GM19372 (cell line): ENCODE measurements at regions not wholly inside any gene's neighbourhood (a gene's known extent, or its start where the extent isn't known, plus 50 kb on each side); places are given as distances from the start of the nearest gene placed in this dataset.

Experiments
- ATAC-seq: cut with Tn5 transposase; IDR thresholded peaks from one replicate; pipeline ENCODE4 v1.9.1; 2021; ENCODE audit warnings: mild to moderate bottlenecking, low read depth, moderate library complexity; ENCODE audit not compliant: unreplicated experiment

DNA sequence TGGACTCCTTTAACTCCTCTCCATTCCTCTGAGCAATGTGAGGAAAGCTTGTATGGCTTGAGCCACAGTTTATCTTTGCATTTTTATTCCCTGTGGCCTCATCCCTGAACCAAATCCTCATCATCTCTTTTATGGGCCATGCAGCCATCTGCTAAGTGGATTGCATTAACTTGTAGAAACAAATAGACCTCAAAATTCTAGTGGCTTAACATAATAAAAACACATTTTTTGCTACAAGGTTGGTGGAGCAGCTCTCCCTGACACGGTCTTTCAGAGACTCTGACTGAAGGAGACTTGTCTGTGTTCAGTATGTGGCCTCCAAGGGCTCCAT, 135.3 kb downstream of the RPL22L1 start:
- ATAC-seq: no peak

DNA sequence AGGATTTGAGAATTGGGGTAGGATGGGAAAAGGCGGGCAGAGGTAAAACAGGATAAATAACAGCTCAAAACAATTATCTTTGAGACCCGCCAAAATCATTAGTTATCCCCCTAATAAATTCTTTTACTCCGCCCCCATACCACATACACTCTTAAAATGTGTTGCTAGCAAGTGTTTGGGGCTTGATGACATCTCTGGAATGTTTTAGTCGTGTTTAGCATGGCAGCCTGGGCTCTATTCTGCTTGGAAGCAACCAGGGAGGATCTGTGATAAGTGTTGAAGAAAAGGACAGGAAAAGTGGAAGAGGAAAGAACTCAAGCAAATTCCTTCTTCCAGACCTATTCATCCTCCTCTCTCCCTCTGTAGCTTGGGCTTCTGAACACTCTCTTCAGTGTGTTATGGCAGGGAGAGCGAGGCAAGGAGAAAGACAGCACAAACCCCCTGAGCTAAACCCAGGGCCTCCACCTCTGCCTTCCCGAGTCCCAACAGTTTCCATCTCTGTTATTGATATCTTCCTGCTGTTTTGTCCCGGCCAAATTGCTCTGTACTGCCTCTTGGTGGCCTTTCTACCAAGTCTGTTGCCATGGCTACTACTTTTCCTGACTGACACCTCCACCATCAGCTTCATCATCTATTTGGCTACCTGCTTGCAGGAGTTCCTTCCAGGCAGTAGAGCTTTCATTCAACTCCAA, 135.8 kb downstream of the RPL22L1 start:
- ATAC-seq: no peak

DNA sequence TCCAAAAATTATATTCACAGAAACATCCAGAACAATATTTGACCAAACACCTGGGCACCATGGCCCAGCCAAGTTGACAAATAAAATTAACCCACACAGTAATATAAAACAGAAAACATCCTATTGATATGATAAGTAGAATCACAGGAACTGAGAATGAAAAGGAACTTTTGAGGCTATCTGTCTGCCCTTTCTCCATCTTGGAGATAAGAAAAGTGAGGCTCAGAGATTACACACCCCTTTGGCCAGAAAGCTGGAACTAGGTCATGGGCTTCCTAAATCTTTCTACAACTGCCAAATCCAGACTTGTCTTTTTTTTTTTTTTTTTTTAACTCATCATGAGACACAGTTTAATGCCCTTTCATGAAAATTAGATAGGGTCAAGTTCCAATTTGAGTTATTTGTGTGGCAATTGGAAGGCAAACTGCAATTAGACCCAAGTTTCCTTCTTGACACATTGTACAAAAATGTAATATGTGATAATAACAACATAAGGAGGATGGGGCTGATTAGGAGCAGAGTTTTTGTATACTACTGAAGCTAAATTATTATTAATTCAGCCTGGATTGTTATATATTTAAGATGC, 137.2 kb downstream of the RPL22L1 start:
- ATAC-seq: no peak

DNA sequence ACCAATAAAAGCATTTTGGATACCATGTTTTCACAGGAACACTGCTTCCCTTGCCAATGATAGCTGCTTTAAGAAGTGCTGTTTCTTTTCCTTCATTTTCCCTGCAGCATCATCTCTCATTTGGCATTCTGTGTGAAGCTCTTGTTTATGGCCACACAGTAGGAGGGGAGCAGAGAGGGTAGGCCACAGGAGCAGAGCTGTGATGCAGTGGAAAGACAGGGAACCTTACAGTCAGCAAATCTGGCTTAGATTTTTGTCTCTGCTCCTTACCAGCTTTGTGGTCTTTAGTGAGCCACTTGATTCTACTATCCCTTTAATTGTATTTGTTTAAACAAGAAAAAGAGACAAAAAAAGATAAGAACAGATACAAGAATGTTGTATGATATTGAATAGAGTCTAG, 138.7 kb downstream of the RPL22L1 start:
- ATAC-seq: no peak

DNA sequence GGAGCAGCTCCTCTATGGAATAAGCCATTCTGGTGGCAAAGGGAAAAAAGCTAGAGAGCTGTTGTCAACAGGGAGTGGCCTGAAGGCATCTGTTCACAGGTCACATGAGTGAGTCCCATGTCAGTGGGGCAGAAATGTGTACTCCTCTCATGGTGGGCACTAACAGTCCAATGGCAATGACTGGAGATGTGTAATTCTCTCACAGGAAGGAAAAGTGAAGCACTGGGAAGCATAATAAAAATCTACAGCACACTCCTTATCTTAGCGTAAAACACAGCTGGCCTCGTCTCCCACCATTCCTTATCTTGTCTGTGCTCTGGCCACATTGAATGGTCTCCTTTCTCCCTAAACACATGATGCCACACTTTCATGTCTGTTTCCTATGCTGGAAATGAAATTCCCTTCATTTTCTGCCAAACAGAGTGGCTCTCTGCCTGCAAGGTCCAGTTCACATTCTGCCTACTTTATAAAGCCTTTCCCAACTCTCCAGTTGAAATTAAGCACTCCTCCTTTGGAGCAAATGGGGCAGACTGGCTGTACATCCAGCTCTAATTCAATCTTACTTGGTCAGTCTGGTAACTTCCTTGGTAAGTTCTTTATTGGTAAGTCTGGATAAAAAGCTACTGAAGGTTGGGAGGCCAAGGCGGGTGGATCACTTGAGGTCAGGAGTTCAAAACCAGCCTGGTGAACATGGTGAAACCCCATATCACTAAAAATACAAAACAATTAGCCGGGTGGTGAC, 139.8 kb downstream of the RPL22L1 start:
- no peak for ATAC-seq

DNA sequence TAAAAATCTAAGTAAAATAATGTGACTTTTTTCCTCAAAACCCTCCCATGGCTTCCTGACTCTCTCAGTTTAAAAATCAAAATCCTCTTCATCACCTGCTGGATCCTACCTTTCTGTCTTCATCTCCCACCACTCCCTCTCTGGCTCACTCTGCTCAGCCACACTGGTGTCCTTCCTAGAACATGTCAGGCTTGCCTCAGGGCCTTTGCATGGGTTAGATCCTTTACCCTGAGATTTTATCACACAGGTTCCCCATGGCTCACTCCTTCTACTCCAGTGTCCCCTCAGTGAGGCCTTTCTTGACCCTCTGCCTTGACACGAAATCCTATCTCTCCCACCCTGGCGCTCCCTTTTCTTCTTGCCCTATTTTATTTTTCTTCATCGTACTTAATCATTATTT, 141.8 kb downstream of the RPL22L1 start:
- ATAC-seq: no peak

DNA sequence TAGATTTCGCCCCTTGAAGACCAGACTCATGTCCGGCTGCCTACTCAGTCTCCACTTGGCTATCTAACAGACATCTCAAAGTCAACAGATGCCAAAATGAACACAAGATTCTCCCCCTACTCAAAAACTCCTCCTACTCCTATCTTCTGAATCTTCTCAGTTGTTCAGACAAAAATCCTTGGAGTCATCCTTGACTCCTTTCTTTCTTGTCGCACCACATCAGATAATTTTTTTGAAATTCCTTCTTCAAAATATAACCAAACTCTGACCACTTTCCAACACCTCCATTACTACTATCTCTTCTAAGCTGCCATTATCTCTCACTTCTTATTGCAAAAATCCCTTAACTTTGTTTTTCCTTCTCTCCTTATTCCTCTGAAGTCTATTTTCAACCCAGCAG, 141.9 kb upstream of the SLC7A14 start:
- ATAC-seq: no peak

DNA sequence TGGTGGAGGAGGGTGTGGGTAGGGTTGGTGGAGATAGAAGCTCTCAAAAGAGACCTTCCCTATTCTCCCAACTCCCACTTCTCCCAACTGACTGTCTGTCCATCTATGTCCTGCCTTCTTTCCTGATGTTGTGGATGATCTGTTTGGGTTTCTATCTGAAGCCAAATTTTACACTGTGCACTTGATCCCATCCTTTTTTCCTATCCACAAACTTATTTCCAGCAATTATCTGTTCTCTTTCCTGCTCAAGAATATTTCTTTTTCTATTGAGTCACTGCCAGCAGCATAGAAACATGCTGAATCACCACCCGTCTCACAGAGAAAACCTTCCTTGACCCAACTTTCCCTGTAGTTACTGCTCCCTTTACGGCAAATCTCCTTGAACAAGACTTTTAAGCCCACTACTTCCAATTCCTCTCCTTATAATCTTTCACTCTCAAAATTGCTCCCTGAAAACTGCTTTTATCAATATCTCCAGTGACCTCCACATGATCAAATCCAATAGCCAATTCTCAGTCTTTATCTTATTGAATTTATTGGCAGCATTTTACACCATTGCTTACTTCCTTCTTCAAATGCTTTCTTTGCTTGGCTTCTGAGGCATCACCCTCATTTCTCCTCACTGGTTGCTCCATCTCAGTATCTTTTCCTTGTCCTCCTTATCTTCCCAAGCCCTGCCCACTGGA, 141.2 kb upstream of the SLC7A14 start:
- ATAC-seq: no peak

DNA sequence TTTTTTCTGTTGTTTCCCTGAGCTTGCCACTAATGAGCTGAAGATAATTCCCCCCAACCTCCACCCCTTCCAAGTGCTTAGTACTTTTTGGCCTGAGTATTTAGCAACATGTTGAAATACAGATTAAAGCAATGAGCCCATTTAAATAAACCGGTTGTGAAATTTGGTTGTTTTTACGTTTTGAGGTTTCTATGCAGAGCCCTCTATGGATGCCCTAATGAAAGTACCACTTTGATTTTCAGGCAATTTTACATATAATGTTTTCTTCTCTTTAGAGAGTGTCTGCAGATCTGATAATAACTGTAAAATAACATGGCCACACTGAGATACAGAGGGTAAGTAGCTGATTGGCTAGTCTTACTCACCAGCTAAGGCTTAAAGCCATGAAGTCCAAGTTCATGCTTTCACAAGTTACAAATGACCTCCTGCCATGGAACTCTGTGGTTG, 139.4 kb upstream of the SLC7A14 start:
- no peak for ATAC-seq

DNA sequence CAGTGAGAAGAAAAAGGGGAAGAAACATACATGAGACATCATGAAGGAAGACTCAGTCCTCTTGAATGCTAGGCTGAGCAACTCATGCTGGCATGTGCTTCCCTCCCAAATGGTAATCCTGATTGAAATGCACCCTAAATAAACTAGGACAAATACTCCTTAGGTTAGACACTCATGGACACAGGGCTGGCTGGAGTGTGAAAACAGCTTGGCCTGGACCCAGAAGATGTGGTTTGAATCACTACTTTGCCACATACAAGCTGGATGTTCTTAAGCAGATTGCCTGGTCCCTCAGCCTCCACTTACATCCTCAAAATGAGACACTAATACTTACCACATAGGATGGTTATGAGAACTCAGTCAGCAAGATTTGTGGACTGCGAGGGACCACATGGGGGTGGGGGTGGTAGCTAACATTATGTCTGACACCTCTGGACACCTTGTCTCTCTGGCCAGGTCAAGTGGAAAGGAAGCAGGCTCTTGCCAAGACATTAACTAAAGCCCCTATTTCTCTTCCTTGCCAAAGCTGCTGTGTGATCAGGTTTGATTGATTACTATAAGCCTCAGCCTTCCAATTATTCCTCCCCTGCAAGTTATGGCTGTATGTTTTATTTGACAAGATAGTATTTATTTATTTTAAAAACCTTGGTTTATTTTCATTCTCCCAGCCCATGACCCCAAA, 138.9 kb upstream of the SLC7A14 start:
- ATAC-seq: no peak

DNA sequence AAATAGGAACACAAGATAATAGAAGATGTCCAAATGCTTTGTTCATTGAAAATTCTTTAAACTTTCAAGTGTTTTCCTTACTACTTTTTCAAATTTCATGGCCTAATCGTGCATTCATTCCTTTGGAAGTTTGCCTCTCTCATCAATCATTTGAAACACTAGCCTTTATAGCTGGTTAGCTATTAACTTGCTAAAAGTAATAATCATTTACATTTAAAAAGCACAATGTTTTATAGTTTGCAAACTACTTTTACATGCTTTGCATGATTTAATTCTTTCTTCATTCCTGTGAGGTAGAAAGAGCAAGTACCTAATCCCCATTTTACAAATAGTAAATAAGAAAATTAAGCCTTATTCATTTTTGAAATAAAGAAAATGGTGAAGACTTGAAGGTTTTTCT, 137.4 kb upstream of the SLC7A14 start:
- ATAC-seq: no peak

DNA sequence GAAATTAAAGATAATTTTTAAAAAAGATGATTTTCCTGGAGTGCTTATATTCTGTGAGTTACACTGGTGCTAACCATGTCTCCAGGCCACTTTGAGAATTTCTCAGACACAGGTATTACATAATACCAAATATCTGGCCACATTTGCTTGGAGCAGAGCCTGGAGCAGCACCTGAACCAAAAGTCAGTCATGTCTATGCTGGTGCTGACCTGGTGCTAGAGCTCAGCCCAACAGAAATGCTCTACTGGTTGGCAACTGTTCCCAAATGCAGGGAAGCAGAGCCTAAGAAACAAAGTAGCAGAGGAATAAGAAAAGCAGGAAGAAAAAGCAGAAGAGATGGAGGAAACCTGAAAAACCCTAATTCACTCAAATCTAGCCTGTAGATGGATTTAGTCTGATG, 135.7 kb upstream of the SLC7A14 start:
- no peak for ATAC-seq

DNA sequence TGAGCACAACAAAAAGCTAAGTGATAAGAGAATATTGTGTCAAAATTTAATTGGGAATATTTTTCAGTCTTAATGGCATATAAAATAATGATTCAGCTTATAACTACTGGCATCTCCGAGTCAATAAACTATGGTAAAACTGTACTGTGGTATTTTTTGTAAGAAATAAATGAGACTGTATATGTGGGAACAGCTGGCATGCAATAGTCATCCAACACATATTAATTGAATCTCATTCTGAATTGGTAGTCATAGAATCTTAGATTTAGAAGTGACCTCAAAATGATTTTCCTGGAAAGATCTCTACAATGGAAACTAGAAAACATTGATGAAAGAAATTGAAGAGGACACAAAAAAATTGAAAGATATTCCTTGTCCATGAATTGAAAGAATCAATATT, 133.4 kb upstream of the SLC7A14 start:
- no peak for ATAC-seq

DNA sequence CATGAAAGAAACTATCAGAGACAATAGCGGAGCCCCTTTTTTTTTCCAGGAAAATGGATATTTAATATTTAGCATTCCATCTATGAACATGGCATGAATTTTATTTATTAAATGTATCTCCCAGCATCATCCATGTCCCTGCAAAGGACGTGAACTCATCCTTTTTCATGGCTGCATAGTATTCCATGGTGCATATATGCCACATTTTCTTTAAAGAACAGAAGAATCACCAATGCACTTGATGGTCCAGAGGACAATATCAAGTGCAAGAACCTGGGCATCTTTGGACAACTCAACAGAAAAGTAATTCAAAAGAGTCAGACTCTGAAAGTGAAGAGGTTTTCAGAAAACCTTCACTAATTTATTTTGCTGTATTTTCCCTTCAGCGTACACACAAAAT, 133.0 kb upstream of the SLC7A14 start:
- no peak for ATAC-seq

DNA sequence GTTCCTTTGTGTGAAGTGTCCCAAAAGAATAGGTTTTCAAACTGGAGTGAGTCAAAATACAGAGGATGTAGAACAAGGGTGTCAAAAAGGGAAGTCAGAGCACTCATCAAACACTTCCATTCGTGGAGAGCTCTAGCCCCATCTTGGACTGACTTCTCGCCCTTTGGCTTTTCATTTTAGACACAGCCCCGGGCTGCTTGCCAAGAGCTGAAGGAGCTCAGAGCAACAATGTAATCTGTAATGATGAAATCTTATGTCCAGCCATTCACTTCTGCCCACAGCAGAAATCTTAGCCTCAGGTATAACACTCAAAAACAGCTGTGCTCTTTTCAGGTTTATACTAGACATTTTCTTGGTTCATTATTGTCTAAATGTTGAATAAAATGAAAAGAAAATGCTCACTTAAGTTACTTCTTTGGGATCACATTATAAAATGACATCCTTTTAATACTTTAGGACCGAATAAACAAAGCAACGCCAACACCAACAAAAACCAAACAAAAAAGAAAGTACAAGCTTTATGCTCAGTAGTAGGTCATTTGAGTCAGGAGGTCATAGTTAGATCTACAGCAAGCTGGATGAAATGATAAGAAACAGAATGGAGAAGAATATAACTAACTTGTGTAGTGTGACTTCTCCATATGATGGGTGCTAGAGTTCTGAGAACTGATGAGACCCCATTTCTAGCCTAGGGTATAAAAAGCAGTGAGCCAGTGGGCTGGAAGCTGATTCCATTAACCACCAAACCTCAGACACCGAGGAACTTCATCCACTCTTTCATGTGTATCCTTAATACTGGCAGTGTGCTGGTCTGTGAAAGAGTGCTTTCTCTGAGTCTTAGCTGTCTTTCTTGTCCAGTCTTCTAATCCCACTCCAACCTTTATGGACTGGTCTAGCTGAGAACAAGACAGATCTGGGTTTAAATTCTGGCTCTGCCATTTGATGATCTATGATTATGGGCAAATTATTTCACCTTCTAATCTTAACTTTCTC, 131.8 kb upstream of the SLC7A14 start:
- ATAC-seq: no peak

DNA sequence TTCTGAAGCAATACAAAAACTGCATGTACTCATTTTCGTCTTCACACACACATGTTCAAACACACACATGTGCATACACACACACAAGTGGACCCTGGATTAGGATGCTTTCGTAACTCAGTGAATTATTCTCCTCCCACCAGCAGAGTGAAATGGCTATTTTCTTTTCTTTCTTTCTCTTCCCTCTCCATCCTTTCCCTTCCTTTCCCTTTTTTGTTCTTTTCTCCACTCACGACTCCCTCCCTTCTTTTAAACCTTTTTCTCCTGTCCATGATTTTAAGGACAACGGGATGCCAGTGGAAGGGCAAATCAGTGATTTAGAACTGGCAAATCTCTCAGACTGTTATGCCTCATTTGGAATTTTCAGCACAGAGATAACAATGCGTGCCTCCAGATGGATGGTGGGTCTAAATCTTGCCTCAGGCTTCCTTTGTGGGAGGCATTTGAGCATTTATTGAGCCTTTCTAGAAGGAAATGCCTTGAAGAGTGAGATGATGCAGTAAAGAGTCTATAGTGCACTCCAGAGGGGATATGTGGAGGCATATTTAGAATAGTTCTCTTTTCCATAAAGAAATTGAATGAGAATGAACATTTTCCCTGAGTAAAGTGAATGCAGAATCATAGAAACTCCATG, 130.4 kb upstream of the SLC7A14 start:
- ATAC-seq: no peak

DNA sequence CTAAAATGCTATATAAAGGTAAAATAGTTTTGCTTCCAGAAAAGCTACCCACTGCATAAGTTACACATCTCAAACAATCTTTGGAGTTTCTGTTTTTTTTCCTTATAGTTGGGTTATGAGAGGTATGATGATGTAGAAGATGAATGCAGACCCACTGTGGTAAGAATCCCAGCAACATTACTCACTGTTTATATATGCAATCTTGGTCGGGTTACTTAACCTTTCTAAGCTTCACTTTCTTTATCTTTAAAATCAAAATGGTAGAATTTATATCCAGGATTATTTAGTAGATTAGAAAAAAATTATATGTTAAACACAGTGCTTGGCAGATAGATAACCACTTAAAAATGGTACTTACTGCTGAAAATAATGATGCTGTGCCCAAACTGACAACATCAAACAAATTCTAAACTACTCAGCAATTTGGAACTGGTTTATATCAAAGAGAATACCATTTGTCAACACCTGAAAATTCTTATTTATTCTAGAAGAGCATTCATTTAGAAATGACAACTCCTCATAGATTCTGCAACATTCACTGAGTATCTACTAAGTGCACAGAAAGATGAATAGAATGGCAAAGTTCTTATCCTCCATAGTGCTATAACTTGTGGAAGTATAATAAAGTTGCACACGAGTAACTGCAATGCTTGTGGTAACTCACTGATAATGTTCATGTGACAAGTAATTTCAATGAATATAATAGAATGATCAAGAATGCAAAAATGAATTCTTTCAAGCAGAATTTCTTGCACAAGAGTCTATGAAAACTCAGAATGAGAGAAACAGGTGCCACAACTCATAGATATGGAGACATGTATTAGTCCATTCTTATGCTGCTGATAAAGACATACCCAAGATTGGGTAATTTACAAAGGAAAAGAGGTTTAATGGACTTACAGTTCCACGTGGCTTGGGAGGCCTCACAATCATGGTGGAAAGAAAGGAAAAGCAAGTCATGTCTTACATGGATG, 129.0 kb upstream of the SLC7A14 start:
- ATAC-seq: no peak

DNA sequence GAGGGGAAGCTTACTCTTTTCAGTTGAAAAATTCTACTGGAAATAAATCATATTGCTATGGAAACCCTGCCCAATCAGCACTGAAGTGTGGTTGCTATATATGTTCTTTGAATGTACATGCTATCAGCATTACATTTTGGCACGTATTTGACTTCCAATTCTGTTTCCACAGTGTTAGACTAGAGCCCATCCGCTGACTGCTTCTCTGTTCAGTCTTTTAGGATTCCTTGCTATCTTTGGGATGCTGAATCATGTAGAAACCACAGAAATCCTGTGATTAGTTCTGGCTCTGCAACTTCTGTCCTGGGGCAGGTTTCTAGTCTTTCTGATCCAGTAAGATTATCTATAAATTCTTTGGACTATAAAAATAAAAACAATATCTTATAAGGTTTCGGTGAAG, 128.2 kb upstream of the SLC7A14 start:
- no peak for ATAC-seq
